ENCODE measurements at regions not wholly inside any gene's neighbourhood (a gene's known extent, or its start where the extent isn't known, plus 50 kb on each side); places are given as distances from the start of the nearest gene placed in this dataset.

GRCh38 chr9:82722561-82722960, 340.4 kb downstream of the RASEF start:
- H4K20me1 ChIP-seq (ENCODE audit: insufficient read depth, low read length) = no peaks in the 10 kb centered on the region
- H3K9me3 Mint-ChIP-seq = peaks cover 0 to 6% (median 3%) of the 10 kb centered on the region in 7 donors
- no peak overlapping the region for H2AFZ ChIP-seq (ENCODE audit: insufficient read depth, low read depth, low read length, poor library complexity, severe bottlenecking)
- no peak overlapping the region for H3K4me3 ChIP-seq (replicated peaks in 1 of 3; ENCODE audit: low read depth in 2 of 3, low read length in 3 of 3)
- DNase-seq = no peak
- H3K4me3 Mint-ChIP-seq = no peak overlapping the region
- H3K79me2 ChIP-seq (ENCODE audit: insufficient read depth, low read length) = no peaks in the 10 kb centered on the region
- H3K4me1 Mint-ChIP-seq = no peaks in the 10 kb centered on the region
- H3K9ac ChIP-seq (ENCODE audit: insufficient read depth, low read length, poor library complexity, severe bottlenecking) = no peak overlapping the region
- no CpG with 5 or more reads among the region's 2 CpGs for WGBS (ENCODE audit: insufficient coverage)
- no peak overlapping the region for H3K27ac Mint-ChIP-seq
- no peaks in the 10 kb centered on the region for H3K36me3 Mint-ChIP-seq
- H3K36me3 ChIP-seq (replicated peaks in 1 of 2; ENCODE audit: control insufficient read depth in 1 of 2, insufficient read depth in 2 of 2, low read length in 2 of 2) = no peaks in the 10 kb centered on the region
- intact Hi-C loops (cut with micrococcal nuclease) = no loop called here
- H3K4me1 ChIP-seq (ENCODE audit: control insufficient read depth in 1 of 2, insufficient read depth in 2 of 2, low read length in 2 of 2) = no peaks in the 10 kb centered on the region
- peaks cover 0 to 2% (median 0%) of the 10 kb centered on the region in 3 donors for H3K27me3 Mint-ChIP-seq (ENCODE audit: low read depth in 3 of 3)
- TF ChIP-seq, protein P1, sequence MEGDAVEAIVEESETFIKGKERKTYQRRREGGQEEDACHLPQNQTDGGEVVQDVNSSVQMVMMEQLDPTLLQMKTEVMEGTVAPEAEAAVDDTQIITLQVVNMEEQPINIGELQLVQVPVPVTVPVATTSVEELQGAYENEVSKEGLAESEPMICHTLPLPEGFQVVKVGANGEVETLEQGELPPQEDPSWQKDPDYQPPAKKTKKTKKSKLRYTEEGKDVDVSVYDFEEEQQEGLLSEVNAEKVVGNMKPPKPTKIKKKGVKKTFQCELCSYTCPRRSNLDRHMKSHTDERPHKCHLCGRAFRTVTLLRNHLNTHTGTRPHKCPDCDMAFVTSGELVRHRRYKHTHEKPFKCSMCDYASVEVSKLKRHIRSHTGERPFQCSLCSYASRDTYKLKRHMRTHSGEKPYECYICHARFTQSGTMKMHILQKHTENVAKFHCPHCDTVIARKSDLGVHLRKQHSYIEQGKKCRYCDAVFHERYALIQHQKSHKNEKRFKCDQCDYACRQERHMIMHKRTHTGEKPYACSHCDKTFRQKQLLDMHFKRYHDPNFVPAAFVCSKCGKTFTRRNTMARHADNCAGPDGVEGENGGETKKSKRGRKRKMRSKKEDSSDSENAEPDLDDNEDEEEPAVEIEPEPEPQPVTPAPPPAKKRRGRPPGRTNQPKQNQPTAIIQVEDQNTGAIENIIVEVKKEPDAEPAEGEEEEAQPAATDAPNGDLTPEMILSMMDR (IDR thresholded peaks at IDR 0.05) = no peak
- no peaks in the 10 kb centered on the region for H3K9me3 ChIP-seq (replicated peaks in 1 of 2; ENCODE audit: control insufficient read depth in 1 of 2, insufficient read depth in 1 of 2, low read length in 2 of 2)
- H3K4me2 ChIP-seq (replicated peaks; ENCODE audit: extremely low read depth, low read length, poor library complexity, severe bottlenecking) = no peak overlapping the region
- no peaks in the 10 kb centered on the region for H3K27me3 ChIP-seq (ENCODE audit: control insufficient read depth in 2 of 2, insufficient read depth in 2 of 2, low read length in 2 of 2)
- H3K27ac ChIP-seq (ENCODE audit: low read depth in 1 of 2, low read length in 2 of 2) = no peak overlapping the region

DNA sequence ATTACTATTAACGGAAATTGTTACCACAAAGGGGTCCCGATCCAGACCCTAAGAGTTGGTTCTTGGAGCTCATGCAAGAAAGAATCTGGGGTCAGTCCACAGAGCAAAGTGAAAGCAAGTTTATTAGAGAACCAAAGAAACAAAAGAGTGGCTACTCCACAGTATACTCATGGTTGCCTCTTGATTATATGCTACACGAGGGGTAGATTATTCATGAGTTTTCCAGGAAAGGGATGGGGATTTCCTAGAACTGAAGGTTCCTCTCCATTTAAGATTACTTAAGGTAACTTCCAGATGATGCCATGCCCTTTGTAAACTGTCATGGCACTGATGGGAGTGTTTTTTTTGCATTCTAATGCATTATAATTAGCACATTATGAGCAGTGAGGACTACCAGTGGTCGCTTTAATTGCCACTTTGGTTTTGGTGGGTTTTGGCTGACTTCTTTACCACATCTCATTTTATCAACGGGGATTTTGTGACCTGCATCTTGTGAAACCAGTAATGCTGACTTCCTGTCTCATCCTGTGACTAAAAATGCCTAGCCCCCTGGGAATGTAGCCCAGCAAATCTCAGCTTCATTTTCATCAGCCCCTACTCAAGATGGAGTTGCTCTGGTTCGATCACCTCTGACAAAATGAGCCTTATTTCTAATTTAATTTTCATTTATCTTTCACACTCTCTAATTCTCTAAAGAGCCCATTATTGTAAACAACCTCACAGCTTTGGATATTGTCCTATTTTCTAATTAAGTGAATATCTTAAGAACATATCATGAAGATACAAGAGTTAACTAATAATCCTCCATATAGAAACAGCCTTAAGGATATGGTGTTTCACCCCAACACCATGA, 336.3 kb downstream of the RASEF start:
- Histone ChIP-seq H4K20me1 (ENCODE audit: insufficient read depth, low read length) (no peaks in the 10 kb centered on the region), H3K9ac (ENCODE audit: insufficient read depth, low read length, poor library complexity, severe bottlenecking) (no peak overlapping the region), H3K9me3 (replicated peaks in 1 of 2; ENCODE audit: control insufficient read depth in 1 of 2, insufficient read depth in 1 of 2, low read length in 2 of 2) (no peaks in the 10 kb centered on the region), H3K27me3 (ENCODE audit: control insufficient read depth in 2 of 2, insufficient read depth in 2 of 2, low read length in 2 of 2) (no peaks in the 10 kb centered on the region), H3K4me1 (ENCODE audit: control insufficient read depth in 1 of 2, insufficient read depth in 2 of 2, low read length in 2 of 2) (no peaks in the 10 kb centered on the region), H3K4me3 (replicated peaks in 1 of 3; ENCODE audit: low read depth in 2 of 3, low read length in 3 of 3) (no peak overlapping the region), H3K79me2 (ENCODE audit: insufficient read depth, low read length) (no peaks in the 10 kb centered on the region), H2AFZ (ENCODE audit: insufficient read depth, low read depth, low read length, poor library complexity, severe bottlenecking) (no peak overlapping the region), H3K27ac (ENCODE audit: low read depth in 1 of 2, low read length in 2 of 2) (no peak overlapping the region), H3K36me3 (replicated peaks in 1 of 2; ENCODE audit: control insufficient read depth in 1 of 2, insufficient read depth in 2 of 2, low read length in 2 of 2) (no peaks in the 10 kb centered on the region), H3K4me2 (replicated peaks; ENCODE audit: extremely low read depth, low read length, poor library complexity, severe bottlenecking) (no peak overlapping the region)
- Mint-ChIP-seq H3K9me3 (peaks cover 0 to 5% (median 0%) of the 10 kb centered on the region in 7 donors), H3K27me3 (ENCODE audit: low read depth in 3 of 3) (peaks cover 0 to 2% (median 0%) of the 10 kb centered on the region in 3 donors), H3K4me1 (no peaks in the 10 kb centered on the region), H3K27ac (no peak overlapping the region), H3K36me3 (no peaks in the 10 kb centered on the region), H3K4me3 (no peak overlapping the region)
- intact Hi-C loops (cut with micrococcal nuclease) = no loop called here
- no peak for DNase-seq
- TF ChIP-seq, protein P1 (IDR thresholded peaks at IDR 0.05) = no peak
- 74% methylated on average over 2 of the region's 6 CpGs for WGBS (ENCODE audit: insufficient coverage)

All from CD14-positive monocyte (primary cell).